ENCODE measurements at regions not wholly inside any gene's neighbourhood (a gene's known extent, or its start where the extent isn't known, plus 50 kb on each side); places are given as distances from the start of the nearest gene placed in this dataset.

GRCh38 chr3:1955170-1955569, 143.5 kb upstream of the CNTN4 start:
- no peak for DNase-seq (ENCODE audit: low spot score)

GRCh38 chr3:1955750-1956149, 142.9 kb upstream of the CNTN4 start:
- DNase-seq (ENCODE audit: low spot score), result no peak

GRCh38 chr3:1960506-1960905, 138.2 kb upstream of the CNTN4 start:
- DNase-seq (ENCODE audit: low spot score), result no peak

- no peak for DNase-seq (ENCODE audit: low spot score)
Observed at GRCh38 chr3:1962396-1963088, 136.1 kb upstream of the CNTN4 start.

GRCh38 chr3:1963896-1964295, 134.8 kb upstream of the CNTN4 start:
- no peak for DNase-seq (ENCODE audit: low spot score)

GRCh38 chr3:1967525-1967924, 131.1 kb upstream of the CNTN4 start:
- no peak for DNase-seq (ENCODE audit: low spot score)

GRCh38 chr3:1969281-1969680, 129.4 kb upstream of the CNTN4 start:
- no peak for DNase-seq (ENCODE audit: low spot score)

GRCh38 chr3:1971780-1972179, 126.9 kb upstream of the CNTN4 start:
- DNase-seq (ENCODE audit: low spot score), result no peak

- no peak for DNase-seq (ENCODE audit: low spot score)
Observed at GRCh38 chr3:1979961-1980615, 118.6 kb upstream of the CNTN4 start.

- DNase-seq (ENCODE audit: low spot score), result peak; percentile 11
Observed at GRCh38 chr3:1987980-1988379, 110.7 kb upstream of the CNTN4 start.

GRCh38 chr3:1998739-1999138, 99.9 kb upstream of the CNTN4 start:
- no peak for DNase-seq (ENCODE audit: low spot score)

GRCh38 chr3:2001306-2002108, 97.2 kb upstream of the CNTN4 start:
- no peak for DNase-seq (ENCODE audit: low spot score)

- peak; percentile 3 for DNase-seq (ENCODE audit: low spot score)
Observed at GRCh38 chr3:2023959-2024358, 74.7 kb upstream of the CNTN4 start.

- DNase-seq (ENCODE audit: low spot score), result no peak
Observed at GRCh38 chr3:2024713-2025112, 74.0 kb upstream of the CNTN4 start.

GRCh38 chr3:2029559-2029958, 69.1 kb upstream of the CNTN4 start:
- no peak for DNase-seq (ENCODE audit: low spot score)

- DNase-seq (ENCODE audit: low spot score), result no peak
Observed at GRCh38 chr3:2036076-2036475, 62.6 kb upstream of the CNTN4 start.

- no peak for DNase-seq (ENCODE audit: low spot score)
Observed at GRCh38 chr3:2041931-2042330, 56.7 kb upstream of the CNTN4 start.

Data from Ammon's horn (tissue), 1 donor.